Sigmoid colon (tissue), 4 donors: ENCODE measurements at regions not wholly inside any gene's neighbourhood (a gene's known extent, or its start where the extent isn't known, plus 50 kb on each side); places are given as distances from the start of the nearest gene placed in this dataset.

Experiments used
- EP300 ChIP-seq, 4 donors: sonication (generic); formaldehyde crosslinking; IDR thresholded peaks; one replicate each; pipeline ENCODE4 v1.6.1; 2017; ENCODE audit warnings: antibody characterized with exemption in 4 of 4
- POLR2A ChIP-seq, 2 donors: fragments of 450-650 bp; IDR thresholded peaks; one replicate each; pipeline ENCODE4 v1.6.1; 2016; ENCODE audit warnings: antibody characterized with exemption in 2 of 2, mild to moderate bottlenecking in 2 of 2, moderate library complexity in 2 of 2

- TF ChIP-seq EP300 (IDR thresholded peaks at IDR 0.05): no peak
- TF ChIP-seq POLR2A (IDR thresholded peaks at IDR 0.05): no peak
Observed at GRCh38 chr12:28130234-28130624, 60.0 kb upstream of the CCDC91 start.
